NT2/D1 (cell line): ENCODE measurements at regions not wholly inside any gene's neighbourhood (a gene's known extent, or its start where the extent isn't known, plus 50 kb on each side); places are given as distances from the start of the nearest gene placed in this dataset.

ENCODE experiments used
- DNase-seq: peaks from one replicate; pipeline ENCODE4 v3.0.0-alpha.2; 2011; ENCODE audit warnings: low read depth, low spot score
- H3K27me3 ChIP-seq: 2 replicates; pipeline ENCODE4 v1.6.0; 2011; ENCODE audit warnings: mild to moderate bottlenecking; ENCODE audit not compliant: insufficient read length, insufficient read depth
- H3K36me3 ChIP-seq: 2 replicates; pipeline ENCODE4 v1.6.1; 2011; ENCODE audit warnings: mild to moderate bottlenecking, low read length, mixed read lengths; ENCODE audit not compliant: insufficient read depth, insufficient read length
- H3K4me1 ChIP-seq: 2 replicates; pipeline ENCODE4 v1.5.1; 2011; ENCODE audit not compliant: insufficient read depth, insufficient read length
- H3K4me3 ChIP-seq: 2 replicates; pipeline ENCODE4 v1.5.1; 2011; ENCODE audit warnings: low read depth; ENCODE audit not compliant: insufficient read length
- H3K9ac ChIP-seq: 2 replicates; pipeline ENCODE4 v1.6.0; 2011; ENCODE audit warnings: low read depth; ENCODE audit not compliant: insufficient read length
- H3K9me3 ChIP-seq: 2 replicates; pipeline ENCODE4 v1.5.1; 2011; ENCODE audit warnings: mild to moderate bottlenecking, low read length; ENCODE audit not compliant: insufficient read depth
- SUZ12 ChIP-seq: IDR thresholded peaks from 2 replicates; pipeline ENCODE4 v1.6.1; 2011; ENCODE audit not compliant: insufficient read length, insufficient read depth; ENCODE audit errors: extremely low read depth
- YY1 ChIP-seq: IDR thresholded peaks from 2 replicates; pipeline ENCODE4 v1.6.1; 2011; ENCODE audit not compliant: insufficient read length, insufficient read depth
- ZNF274 ChIP-seq: IDR thresholded peaks from 2 replicates; pipeline ENCODE4 v1.6.1; 2011; ENCODE audit warnings: mild to moderate bottlenecking, low read depth, low read length

- TF ChIP-seq SUZ12 (no peak), YY1 (no peak), ZNF274 (no peak)
- Histone ChIP-seq H3K9me3 (no peaks in the 10 kb centered on the region), H3K27me3 (no peaks in the 10 kb centered on the region), H3K4me1 (peaks cover 8% of the 10 kb centered on the region), H3K4me3 (no peak overlapping the region), H3K36me3 (no peaks in the 10 kb centered on the region), H3K9ac (no peak overlapping the region)
- no peak for DNase-seq
Observed at GRCh38 chr11:116413301-116414242, 359.2 kb downstream of the BUD13 start.

- no peak for TF ChIP-seq ZNF274
- no peak for TF ChIP-seq YY1
- no peak for TF ChIP-seq SUZ12
- Histone ChIP-seq H3K9me3 (no peaks in the 10 kb centered on the region), H3K4me3 (no peak overlapping the region), H3K9ac (no peak overlapping the region), H3K36me3 (no peaks in the 10 kb centered on the region), H3K4me1 (peaks cover 8% of the 10 kb centered on the region), H3K27me3 (no peaks in the 10 kb centered on the region)
- no peak for DNase-seq
Observed at GRCh38 chr11:116412118-116412889, 360.5 kb downstream of the BUD13 start.

- no peak overlapping the region for H3K9ac ChIP-seq
- no peak for DNase-seq
- TF ChIP-seq YY1 (no peak), ZNF274 (no peak), SUZ12 (no peak)
- no peaks in the 10 kb centered on the region for H3K36me3 ChIP-seq
- no peaks in the 10 kb centered on the region for H3K27me3 ChIP-seq
- H3K4me1 ChIP-seq: peaks cover 7% of the 10 kb centered on the region
- H3K9me3 ChIP-seq: no peaks in the 10 kb centered on the region
- no peak overlapping the region for H3K4me3 ChIP-seq
Observed at GRCh38 chr11:116409238-116409637, 363.5 kb downstream of the BUD13 start.

GRCh38 chr11:116406042-116406441 lies 366.7 kb downstream of the BUD13 start:
- no peak for DNase-seq
- Histone ChIP-seq H3K36me3 (no peaks in the 10 kb centered on the region), H3K9ac (no peak overlapping the region), H3K4me3 (no peak overlapping the region), H3K27me3 (no peaks in the 10 kb centered on the region), H3K4me1 (peaks cover 2% of the 10 kb centered on the region), H3K9me3 (no peaks in the 10 kb centered on the region)
- TF ChIP-seq YY1: no peak
- TF ChIP-seq SUZ12: no peak
- TF ChIP-seq ZNF274: no peak

- Histone ChIP-seq H3K27me3 (no peaks in the 10 kb centered on the region), H3K36me3 (no peaks in the 10 kb centered on the region), H3K9me3 (no peaks in the 10 kb centered on the region), H3K4me1 (peaks cover 4% of the 10 kb centered on the region), H3K4me3 (no peak overlapping the region), H3K9ac (no peak overlapping the region)
- DNase-seq: no peak
- TF ChIP-seq ZNF274: no peak
- TF ChIP-seq YY1: no peak
- no peak for TF ChIP-seq SUZ12
Observed at GRCh38 chr11:116404462-116404798, 368.4 kb downstream of the BUD13 start.

GRCh38 chr11:116403794-116404461 lies 368.9 kb downstream of the BUD13 start:
- H3K27me3 ChIP-seq: no peaks in the 10 kb centered on the region
- TF ChIP-seq SUZ12 (no peak), YY1 (no peak), ZNF274 (no peak)

More at GRCh38 chr11:116403794-116404461, 368.9 kb downstream of the BUD13 start:
- Histone ChIP-seq H3K9ac (no peak overlapping the region), H3K9me3 (no peaks in the 10 kb centered on the region), H3K36me3 (no peaks in the 10 kb centered on the region), H3K4me3 (no peak overlapping the region), H3K4me1 (peaks cover 4% of the 10 kb centered on the region)
- DNase-seq: no peak
